ENCODE measurements at regions not wholly inside any gene's neighbourhood (a gene's known extent, or its start where the extent isn't known, plus 50 kb on each side); places are given as distances from the start of the nearest gene placed in this dataset.
"Not testable (repeated sequence)": the region's sequence is repeated elsewhere in the genome, so short reads cannot be mapped to it uniquely, and the experiment has no call there.

DNA sequence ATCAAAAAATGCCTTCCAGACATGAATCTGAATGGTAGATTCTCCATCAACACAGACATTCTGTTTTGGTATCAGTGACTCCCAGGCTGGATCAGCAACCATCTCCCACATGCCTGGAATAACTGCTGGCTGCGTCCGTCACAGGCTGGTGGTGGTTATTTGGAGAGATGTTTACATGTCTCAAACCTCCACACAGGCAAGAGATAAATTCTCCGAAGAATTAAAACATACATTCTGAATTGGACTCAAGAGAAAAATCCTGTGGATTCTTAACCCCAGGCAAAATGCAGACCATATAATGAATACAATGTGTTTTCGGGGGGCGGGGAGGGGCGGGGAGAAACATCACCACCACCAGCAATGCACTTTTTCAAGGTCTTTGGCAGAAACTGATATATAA is 108.2 kb downstream of the THBS2 start:
- no peak for DNase-seq (ENCODE audit: low read depth in 2 of 3, low spot score in 2 of 3)

DNA sequence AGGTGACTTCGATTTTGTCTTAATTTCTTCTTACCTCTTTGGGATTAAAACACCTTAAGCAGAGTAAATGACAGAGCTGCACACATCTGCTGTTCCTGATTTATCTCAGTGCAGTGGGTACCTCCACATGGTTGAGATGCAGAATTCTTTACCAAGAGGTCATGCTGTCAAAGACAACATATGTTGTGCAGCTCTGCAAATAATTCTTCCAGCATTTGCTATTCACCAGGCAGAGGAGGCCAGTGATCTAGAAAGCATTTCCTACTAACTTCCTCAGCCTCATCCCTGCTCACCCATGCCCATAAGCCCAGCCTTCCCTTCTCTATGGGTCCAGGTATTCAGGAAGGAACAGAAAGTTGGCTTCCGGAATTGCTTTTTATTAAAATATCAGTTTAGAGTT is 109.3 kb downstream of the THBS2 start:
- DNase-seq (ENCODE audit: low read depth in 2 of 3, low spot score in 2 of 3): no peak

DNA sequence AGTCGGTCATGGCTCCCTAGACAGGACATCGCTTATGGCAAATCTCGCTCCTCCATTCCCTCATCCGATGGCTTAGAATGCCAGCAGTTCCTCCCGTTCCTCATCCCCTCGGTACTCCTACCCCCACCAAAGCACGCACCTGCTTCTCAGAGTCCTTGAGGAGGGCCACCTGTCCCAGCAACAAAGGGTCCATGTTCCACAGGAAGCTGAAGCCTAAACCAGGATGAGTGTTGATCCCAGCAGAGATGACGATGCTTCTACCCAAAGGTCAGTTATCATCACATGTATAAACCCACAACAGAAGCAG is 111.2 kb downstream of the THBS2 start:
- no peak for DNase-seq (ENCODE audit: low read depth in 2 of 3, low spot score in 2 of 3)

DNA sequence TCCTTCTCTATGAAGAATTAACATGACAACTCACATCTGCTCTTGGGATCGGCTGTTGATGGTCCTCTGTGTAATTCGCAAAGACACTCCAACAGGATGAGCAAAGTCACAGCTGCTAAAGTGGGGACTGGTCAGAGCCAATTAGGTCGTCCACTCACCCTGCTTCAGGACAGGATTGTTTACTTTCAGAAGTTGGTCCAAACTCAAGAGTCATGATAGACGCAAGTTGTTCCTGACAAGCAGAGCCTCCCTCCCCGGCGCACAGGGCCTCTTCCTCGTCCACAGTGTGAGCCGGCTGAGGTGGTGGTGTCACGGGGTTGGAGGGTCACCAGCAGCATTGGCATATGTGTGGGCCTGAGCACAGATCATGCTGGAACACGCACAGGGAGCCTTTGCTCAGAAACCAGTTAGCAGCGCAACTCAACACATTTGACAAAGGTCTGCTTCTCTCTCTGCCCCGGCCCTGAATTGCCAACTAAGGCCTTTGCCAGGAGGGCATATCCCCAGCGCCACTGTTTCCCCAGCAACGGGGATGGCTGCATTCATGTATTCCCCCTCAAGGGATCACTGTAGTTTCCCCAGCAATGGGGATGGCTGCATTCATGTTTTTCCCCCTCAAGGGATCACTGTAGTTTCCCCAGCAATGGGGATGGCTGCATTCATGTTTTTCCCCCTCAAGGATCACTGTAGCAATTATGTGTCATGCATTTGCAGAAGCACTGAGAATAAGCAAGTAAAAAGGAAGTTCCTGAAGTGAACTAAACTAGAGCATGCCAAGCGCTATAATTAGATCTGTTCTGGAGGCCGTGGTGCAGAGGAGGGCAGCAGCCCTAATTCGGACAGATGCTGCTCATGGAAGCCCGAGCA is 111.7 kb downstream of the THBS2 start:
- no peak for DNase-seq (ENCODE audit: low read depth in 2 of 3, low spot score in 2 of 3)

DNA sequence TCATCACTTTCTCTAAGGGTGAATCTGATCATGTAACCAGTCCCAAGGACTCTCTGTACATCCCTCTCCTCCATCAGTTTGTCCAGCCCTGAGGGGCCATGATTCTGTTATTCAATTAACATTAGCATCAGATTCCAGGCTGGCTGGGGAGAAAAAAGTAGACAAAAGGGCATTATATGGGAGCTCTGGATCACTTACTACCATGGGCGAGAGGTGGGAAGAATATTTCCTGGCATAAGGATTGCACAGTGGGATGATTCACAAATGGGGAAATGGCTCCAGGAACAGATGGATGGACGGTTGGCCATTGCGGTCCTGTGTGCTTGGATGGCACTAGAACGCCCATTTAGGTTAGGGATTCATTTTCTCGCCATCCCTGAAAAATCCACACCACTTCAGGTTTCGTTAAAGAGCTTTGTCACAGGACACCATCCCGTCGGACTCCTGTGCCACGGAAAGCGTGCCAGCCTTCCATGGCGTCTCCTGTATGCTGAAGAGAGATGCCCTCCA is 112.6 kb downstream of the THBS2 start:
- no peak for DNase-seq (ENCODE audit: low read depth in 2 of 3, low spot score in 2 of 3)

DNA sequence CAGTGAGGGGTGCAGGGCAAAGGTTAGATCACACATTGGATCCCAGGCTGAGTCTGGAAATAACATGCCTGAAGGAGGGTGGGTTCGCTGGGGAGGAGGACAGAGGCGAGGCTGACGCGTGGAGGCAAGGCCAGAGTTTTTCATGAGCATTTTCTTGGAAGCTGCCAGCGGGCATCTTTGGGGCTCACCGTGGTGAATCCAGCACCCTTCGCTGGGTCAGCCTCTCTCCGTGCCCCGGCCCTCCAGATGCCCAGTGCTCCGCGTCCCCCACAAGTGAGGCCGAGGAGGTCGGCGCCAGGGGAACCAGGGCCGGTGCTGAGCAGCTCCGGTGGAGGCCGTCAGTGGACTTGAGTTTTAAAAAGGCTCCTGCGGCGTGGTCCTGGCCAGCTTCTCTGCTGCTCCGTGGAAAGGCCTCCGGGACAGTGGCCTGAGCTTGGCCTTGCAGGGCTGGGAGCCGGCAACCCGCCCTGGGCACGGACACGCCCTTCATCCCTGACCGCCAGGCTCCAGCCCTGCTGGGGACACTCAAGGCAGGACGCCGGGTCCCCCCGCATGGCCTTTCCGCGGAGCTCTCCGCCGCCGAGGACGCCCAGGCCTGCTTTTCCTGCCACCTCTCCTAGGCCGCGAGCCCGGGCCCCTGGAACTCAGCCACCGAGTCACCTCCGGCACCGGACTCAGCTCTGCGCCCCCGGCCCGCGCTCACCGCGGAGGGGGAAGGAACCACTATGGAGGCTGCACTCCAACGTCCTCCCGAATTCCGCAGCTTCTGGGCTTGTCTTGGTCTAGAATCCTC is 114.3 kb downstream of the THBS2 start:
- DNase-seq (ENCODE audit: low read depth in 2 of 3, low spot score in 2 of 3): no peak

DNA sequence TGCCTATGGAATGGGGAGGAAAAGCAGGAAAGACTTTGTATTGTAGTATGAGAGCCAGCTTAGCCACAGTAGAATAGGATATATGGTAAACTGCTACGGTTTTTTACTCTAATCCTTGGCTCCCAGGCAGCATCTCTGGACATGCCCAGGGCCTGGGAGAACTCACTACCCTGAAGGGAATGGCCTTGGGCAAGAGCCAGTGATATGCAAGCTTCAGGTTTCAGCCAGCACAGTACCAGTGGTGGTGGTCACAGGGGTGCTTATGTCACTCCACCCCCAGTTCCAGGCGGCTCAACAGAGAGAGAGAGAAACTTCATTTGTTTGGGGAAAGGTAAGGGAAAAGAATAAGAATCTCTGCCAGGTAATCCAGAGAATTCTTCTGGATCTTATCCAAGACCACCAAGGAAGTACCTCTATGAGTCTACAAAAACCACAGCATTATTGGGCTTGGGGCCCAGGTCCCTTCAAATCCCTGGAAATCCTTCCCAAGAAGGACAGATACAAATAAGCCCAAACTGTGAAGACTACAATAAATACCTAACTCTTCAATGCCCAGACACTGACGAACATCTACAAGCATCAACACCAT is 121.2 kb downstream of the THBS2 start:
- DNase-seq (ENCODE audit: low read depth in 2 of 3, low spot score in 2 of 3): no peak

DNA sequence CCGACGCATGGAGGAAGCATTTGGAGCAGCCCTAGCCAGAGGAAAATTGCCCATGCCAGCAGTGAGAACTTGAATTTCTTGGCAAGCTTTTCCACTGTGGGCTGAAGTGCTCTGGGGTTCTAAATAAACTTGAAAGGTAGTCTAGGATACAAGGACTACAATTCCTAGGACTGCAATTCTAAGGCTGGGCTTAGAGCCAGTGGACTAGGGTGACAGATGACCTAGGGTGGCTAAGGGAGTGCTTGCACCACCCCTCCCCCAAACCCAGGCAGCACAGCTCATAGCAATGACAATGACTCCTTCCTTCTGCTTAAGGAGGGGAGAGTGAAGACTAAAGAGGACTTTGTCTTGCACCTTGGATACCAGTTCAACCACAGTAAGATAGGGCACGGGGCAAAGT is 122.3 kb downstream of the THBS2 start:
- no peak for DNase-seq (ENCODE audit: low read depth in 2 of 3, low spot score in 2 of 3)

DNA sequence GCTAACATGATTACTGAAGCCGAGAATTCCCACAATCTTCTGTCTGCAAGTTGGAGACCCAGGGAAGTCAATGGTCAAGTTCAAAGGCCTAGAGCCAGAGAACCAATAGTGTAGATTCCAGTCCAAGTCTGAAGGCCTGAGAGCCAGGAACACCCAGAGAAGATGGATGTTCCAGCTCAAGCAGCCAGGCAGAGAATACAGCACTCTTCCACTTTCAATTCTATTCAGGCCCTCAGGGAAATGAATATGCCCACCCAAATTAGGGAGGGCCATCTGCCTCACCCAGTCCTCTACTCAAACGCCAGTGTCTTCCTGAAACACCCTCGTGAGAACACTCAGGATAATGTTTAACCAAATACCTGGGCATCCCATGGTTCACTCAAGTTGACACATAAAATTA is 123.5 kb downstream of the THBS2 start:
- no peak for DNase-seq (ENCODE audit: low read depth in 2 of 3, low spot score in 2 of 3)

DNA sequence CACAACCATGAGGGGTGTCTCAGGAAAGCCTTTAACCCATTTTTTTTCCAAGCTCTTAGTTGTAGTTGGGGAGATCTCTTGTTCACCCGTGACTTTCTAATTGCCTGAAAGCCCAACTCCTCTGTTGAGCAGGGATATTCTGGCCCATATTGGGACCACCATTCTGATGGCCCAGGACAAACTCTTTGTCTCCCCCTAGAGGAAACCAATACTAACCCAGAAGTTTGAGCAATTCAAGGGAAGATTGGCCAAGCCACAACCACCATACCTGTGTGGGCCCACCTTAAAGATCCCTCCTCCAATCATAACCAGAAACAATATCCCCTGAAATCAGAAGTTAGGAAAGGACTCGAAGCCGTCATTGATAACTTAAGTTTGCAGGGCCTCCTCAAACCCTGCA is 132.6 kb downstream of the THBS2 start:
- DNase-seq (ENCODE audit: low read depth in 2 of 3, low spot score in 2 of 3): no peak

DNA sequence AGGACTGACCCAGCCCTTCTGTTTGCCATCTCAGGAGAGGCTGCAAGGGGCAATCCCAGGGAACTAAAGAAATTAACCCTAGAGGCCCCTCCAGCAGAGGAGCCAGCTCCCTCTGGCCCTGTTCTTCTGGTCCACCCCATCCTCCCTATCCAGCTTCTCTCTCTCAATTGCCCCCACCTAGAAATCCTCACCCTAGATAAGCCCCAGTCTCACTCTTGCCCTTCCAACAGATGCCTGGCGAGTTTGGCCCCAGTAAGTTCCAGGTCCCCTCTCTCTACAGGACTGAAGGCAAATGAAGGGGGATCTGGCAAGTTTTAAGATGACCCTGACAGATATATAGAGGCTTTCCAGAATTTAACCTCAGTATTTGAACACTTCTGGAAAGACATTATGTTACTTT is 134.0 kb downstream of the THBS2 start:
- DNase-seq (ENCODE audit: low read depth in 2 of 3, low spot score in 2 of 3): no peak

DNA sequence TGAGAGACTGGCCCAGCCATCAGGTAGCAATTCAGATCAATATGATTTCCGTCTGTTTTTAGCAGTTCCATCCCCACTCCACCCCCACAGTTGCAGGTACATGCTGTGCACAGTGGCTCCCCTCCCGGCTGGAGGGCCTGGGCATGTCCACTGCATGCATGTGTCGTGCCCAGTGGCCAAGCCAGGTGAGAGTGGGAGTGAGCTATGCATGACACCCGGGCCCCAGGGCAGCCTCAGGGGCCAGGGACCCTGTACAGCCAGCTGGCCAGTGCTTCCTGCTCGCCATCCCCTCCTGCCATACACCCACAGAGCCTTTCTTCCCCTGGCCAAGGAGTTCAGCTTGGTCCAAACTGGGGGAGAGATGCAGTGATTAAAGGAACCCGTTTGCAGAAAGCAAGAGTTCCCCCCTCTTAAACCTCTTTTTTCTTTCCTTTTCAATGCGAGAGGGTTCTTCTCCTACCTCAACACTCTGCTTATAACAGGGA is 135.3 kb downstream of the THBS2 start:
- no peak for DNase-seq (ENCODE audit: low read depth in 2 of 3, low spot score in 2 of 3)

DNA sequence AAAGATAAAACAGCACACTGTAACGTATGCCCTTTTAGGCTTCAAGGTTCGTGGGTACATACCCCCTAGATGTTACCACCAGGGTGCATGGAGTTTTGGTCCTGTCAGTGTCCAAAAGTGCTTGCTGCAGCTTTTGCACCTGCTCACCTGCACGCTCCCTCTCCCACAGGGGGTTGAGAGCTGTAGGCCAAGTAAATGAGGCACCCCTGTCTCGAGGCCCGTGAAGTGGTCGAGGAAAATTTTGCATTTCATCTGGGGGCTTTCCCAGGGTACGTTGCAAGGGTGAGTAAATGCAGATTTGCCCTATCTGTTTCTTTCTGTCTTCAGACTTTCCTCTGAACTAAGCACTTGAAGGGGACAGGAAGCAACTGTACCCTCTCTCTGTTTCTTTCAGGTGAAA is 136.0 kb downstream of the THBS2 start:
- DNase-seq (ENCODE audit: low read depth in 2 of 3, low spot score in 2 of 3): no peak

DNA sequence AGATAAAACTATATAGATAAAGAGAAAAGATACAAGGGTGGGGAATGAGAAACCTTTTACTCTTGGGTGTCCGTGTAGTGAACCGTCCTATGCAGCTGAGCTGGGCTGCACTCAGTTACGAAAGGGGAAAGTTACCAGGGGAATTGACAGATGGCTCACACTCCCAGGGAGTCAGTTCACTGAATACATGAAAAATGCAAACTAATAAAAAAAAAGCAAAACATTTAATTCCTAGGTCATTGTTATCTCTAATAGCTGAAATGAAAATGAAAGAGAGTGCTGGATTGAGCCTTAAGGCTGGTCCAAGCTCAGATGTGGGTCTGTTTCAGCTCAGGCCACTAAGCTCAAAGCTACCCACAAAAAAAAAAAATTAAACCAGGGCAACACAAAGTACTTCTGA is 138.0 kb downstream of the THBS2 start:
- no peak for DNase-seq (ENCODE audit: low read depth in 2 of 3, low spot score in 2 of 3)

DNA sequence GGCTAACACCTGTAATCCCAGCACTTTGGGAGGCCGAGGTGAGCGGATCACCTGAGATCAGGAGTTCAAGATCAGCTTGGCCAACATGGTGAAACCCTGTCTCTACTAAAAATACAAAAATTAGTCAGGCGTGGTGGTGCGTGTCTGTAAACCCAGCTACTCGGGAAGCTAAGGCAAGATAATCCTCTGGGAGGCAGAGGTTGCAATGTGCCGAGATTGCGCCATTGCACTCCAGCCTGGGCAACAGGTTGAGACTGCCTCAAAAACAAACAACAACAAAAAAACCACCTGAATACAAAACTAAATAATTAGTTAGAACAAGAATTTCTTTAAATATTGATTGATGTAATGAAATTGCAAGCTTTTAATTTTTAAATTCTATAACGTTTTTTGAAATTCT is 139.0 kb downstream of the THBS2 start:
- DNase-seq (ENCODE audit: low read depth in 2 of 3, low spot score in 2 of 3): not testable (repeated sequence)

DNA sequence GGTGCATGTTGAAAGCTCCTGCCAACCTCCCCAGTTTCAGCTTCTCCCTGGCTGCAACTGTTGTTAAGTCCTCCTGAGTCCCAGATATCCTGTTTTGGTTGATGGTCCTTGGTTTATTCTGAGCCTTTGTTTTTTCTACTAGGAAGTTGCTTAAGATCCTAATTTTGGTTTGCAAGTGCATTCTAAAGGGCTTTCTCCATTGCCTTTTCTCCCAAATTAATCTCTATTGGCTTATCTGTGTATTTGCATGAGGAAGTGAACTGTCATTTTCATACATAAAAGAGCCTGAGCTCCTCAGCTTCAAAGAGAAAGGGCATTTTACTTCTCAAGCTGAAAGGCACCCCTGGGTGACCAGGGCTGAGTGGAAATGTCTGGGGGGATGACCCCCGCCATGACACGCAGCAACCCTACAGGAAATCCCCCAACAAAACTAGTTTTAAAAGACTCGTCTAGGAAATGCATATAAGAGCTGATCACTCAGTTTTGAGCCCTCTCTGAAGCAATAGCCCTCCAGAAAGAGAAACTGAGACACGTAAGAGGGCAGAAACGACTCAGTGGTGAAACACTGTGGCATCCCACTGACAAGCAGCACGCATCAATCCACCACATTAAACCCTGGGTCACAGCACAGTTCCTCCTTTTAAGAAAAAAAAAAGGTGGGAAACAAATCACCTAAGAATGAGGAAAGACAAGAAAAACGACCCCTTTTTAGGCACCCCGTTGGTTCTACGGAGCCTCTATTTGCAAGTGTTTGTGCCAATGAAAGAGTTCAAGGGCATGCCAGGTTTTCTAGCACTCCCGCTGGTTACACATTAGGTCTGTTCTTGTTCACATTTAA is 140.9 kb downstream of the THBS2 start:
- no peak for DNase-seq (ENCODE audit: low read depth in 2 of 3, low spot score in 2 of 3)

DNA sequence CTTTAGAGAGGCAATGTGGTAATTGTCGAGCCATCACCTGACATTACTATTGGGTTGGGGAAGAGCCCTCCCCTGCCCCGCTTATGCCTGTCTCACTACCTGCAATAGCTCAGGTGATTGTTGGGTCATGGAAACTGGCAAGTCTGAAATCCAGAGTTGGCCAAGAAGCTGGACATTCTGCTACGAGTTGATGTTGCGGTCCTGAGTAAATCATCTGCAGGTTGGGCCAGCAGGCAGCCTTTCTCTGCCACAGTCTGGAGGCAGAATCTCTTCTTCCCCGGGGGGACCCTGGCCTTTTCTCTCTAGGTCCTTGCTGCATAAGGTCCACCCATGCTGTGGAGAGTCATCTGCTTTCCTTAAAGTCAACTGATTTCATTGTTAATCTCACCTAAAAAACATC is 142.4 kb downstream of the THBS2 start:
- no peak for DNase-seq (ENCODE audit: low read depth in 2 of 3, low spot score in 2 of 3)

DNA sequence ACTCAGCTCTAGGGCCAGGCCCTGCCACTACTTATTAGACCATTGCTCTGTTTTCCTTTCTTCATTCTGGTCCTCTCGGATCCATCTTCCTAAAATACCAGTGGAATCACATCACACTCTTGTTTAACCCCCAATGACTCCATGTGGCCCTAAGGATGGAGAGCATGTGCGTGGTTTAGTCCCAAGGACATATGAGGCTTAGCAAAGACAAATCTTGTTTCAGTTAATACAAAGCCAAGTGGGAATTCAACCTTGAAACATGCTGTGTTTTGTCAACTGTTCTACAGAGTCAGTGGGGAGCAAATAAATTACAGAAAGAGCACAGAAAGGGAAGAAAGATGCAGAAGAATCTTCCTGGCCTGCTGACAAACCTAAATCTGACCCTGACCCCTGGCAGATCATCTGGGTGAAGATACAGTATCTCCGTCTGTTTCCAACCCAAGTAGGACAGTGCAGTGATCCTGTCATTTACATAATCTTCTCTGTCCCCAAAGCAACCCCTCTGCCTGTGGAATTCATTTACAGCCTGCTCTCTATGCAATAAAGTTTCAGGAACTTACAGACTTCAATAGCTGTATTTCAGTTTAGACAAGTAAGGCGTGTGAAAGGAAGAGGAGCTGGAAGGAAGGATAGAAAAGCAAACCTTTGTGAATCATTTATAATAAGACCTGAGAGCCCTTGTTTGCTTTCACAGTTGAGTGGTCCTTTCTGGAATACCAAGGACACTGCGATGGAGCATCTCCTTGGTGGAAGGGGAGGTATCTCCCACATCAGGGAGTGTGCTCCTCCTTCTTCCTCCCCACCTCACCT is 144.0 kb downstream of the THBS2 start:
- no peak for DNase-seq (ENCODE audit: low read depth in 2 of 3, low spot score in 2 of 3)

DNA sequence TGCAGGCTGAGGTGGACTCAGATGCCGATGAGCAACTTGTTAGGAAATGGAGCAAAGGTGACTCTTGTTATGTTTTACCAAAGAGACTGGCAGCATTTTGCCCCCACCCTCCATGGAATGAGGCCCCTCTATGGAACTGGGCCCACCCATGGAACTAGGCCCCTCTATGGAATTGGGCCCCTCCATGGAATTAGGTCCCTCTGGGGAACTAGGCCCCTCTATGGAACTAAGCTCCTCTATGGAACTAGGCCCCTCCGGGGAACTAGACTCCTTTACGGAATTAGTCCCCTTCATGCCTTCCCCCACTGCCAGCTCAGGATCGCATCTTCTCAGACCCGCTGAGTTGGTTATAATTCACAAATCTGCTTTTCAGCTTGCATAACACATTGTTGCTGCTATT is 144.9 kb downstream of the THBS2 start:
- no peak for DNase-seq (ENCODE audit: low read depth in 2 of 3, low spot score in 2 of 3)

DNA sequence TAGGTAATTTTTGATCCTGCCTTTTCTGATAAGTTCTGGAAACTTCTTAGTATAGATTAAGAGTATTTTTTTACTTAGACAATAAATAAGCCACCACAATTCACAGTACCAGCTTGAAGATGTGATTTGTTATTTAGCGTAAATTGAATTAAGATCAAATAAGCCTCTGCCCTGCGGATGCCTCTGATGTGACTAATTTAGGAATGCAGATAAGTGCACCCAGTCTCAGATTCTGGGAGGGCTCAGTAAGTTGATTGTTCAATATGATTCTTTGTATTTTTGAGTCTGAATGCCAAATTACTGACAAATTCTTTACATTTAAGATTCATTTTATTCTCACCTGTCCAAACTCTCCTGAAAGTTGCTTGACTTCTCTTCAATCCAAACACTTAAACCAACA is 147.5 kb downstream of the THBS2 start:
- DNase-seq (ENCODE audit: low read depth in 2 of 3, low spot score in 2 of 3): no peak

Measured in hematopoietic multipotent progenitor cell (in vitro differentiated cells).